Hepatic stellate cell (primary cell): ENCODE measurements at regions not wholly inside any gene's neighbourhood (a gene's known extent, or its start where the extent isn't known, plus 50 kb on each side); places are given as distances from the start of the nearest gene placed in this dataset.

Experiments
- DNase-seq: peaks from one replicate; pipeline ENCODE4 v3.0.0; 2011; ENCODE audit warnings: low spot score

GRCh38 chr18:60804415-60804814, 431.8 kb upstream of the MC4R start:
- DNase-seq, result no peak

GRCh38 chr18:60809937-60810336, 437.4 kb upstream of the MC4R start:
- DNase-seq, result no peak

GRCh38 chr18:60812921-60813320, 440.3 kb upstream of the MC4R start:
- no peak for DNase-seq

- DNase-seq, result no peak
Observed at GRCh38 chr18:60826346-60826745, 453.8 kb upstream of the MC4R start.

- DNase-seq, result no peak
Observed at GRCh38 chr18:60831971-60832370, 459.4 kb upstream of the MC4R start.

GRCh38 chr18:60838677-60839076, 466.1 kb upstream of the MC4R start:
- no peak for DNase-seq

GRCh38 chr18:60846396-60846795, 473.8 kb upstream of the MC4R start:
- DNase-seq, result no peak

GRCh38 chr18:60847517-60847916, 474.9 kb upstream of the MC4R start:
- no peak for DNase-seq

GRCh38 chr18:60861575-60861974, 471.7 kb upstream of the CDH20 start:
- no peak for DNase-seq

GRCh38 chr18:60862988-60863387, 470.2 kb upstream of the CDH20 start:
- DNase-seq, result no peak

GRCh38 chr18:60865801-60866200, 467.4 kb upstream of the CDH20 start:
- DNase-seq, result no peak

GRCh38 chr18:60870261-60871153, 462.7 kb upstream of the CDH20 start:
- no peak for DNase-seq

- no peak for DNase-seq
Observed at GRCh38 chr18:60872434-60872833, 460.8 kb upstream of the CDH20 start.

GRCh38 chr18:60873708-60874107, 459.5 kb upstream of the CDH20 start:
- DNase-seq, result no peak

GRCh38 chr18:60875957-60876507, 457.2 kb upstream of the CDH20 start:
- DNase-seq, result no peak

- DNase-seq, result no peak
Observed at GRCh38 chr18:60880184-60880583, 453.0 kb upstream of the CDH20 start.

- no peak for DNase-seq
Observed at GRCh38 chr18:60883587-60883986, 449.6 kb upstream of the CDH20 start.

- DNase-seq, result no peak
Observed at GRCh38 chr18:60888071-60888624, 445.1 kb upstream of the CDH20 start.

GRCh38 chr18:60889442-60889841, 443.8 kb upstream of the CDH20 start:
- DNase-seq, result no peak

- DNase-seq, result no peak
Observed at GRCh38 chr18:60891936-60892335, 441.3 kb upstream of the CDH20 start.

GRCh38 chr18:60892441-60892840, 440.8 kb upstream of the CDH20 start:
- DNase-seq, result no peak

GRCh38 chr18:60892855-60893254, 440.4 kb upstream of the CDH20 start:
- no peak for DNase-seq

- DNase-seq, result no peak
Observed at GRCh38 chr18:60893355-60894097, 439.7 kb upstream of the CDH20 start.
